Spinal cord (tissue), 9 donors: ENCODE measurements at regions not wholly inside any gene's neighbourhood (a gene's known extent, or its start where the extent isn't known, plus 50 kb on each side); places are given as distances from the start of the nearest gene placed in this dataset.

Source experiments
- DNase-seq, 6 donors: peaks; one replicate each; pipeline versions ENCODE4 v3.0.0 to v3.0.0-alpha.2; 2013 to 2015; ENCODE audit warnings: low spot score in 6 of 6, low read depth in 4 of 6
- H3K27ac ChIP-seq: one replicate; pipeline ENCODE4 v1.5.1; 2013; ENCODE audit warnings: low read depth, low read length, control low read depth
- H3K27me3 ChIP-seq: one replicate; pipeline ENCODE4 v1.6.1; 2013; ENCODE audit warnings: low read length; ENCODE audit not compliant: control insufficient read depth, insufficient read depth
- H3K36me3 ChIP-seq: one replicate; pipeline ENCODE4 v1.6.1; 2013; ENCODE audit warnings: low read length; ENCODE audit not compliant: control insufficient read depth, insufficient read depth
- H3K4me1 ChIP-seq: one replicate; pipeline ENCODE4 v1.6.1; 2013; ENCODE audit warnings: low read length; ENCODE audit not compliant: control insufficient read depth, insufficient read depth
- H3K4me3 ChIP-seq: one replicate; pipeline ENCODE4 v1.5.1; 2013; ENCODE audit warnings: low read depth, low read length, control low read depth
- H3K9me3 ChIP-seq: one replicate; pipeline ENCODE4 v1.6.1; 2013; ENCODE audit warnings: low read length; ENCODE audit not compliant: control insufficient read depth, insufficient read depth
- WGBS: methylation state at CpG from one replicate; pipeline ENCODE4 v1.1.5; 2013; ENCODE audit warnings: missing lambda C conversion rate; ENCODE audit not compliant: insufficient coverage; 5-methylcytosine and 5-hydroxymethylcytosine counted together
- donor health status: healthy.

GRCh38 chr11:112812729-112813128, 148.5 kb upstream of the NCAM1 start:
- no peaks in the 10 kb centered on the region for H3K36me3 ChIP-seq
- H3K9me3 ChIP-seq, result no peaks in the 10 kb centered on the region
- WGBS, result no CpG with 5 or more reads among the region's 2 CpGs
- no peaks in the 10 kb centered on the region for H3K27me3 ChIP-seq
- no peak overlapping the region for H3K27ac ChIP-seq
- H3K4me1 ChIP-seq, result peaks cover 14% of the 10 kb centered on the region
- H3K4me3 ChIP-seq, result no peak overlapping the region
- DNase-seq, result no peak

- no CpG with 5 or more reads among the region's 4 CpGs for WGBS
- H3K9me3 ChIP-seq, result no peaks in the 10 kb centered on the region
- no peaks in the 10 kb centered on the region for H3K36me3 ChIP-seq
- H3K27ac ChIP-seq, result no peak overlapping the region
- no peaks in the 10 kb centered on the region for H3K27me3 ChIP-seq
- no peak overlapping the region for H3K4me3 ChIP-seq
- no peak for DNase-seq
- H3K4me1 ChIP-seq, result peaks cover 6% of the 10 kb centered on the region
These were observed 147.1 kb upstream of the NCAM1 start for GRCh38 chr11:112814168-112814567.

GRCh38 chr11:112817376-112817775, 143.8 kb upstream of the NCAM1 start:
- H3K4me3 ChIP-seq, result no peak overlapping the region
- H3K36me3 ChIP-seq, result no peaks in the 10 kb centered on the region
- H3K9me3 ChIP-seq, result no peaks in the 10 kb centered on the region
- H3K27me3 ChIP-seq, result no peaks in the 10 kb centered on the region
- 84% methylated on average over 2 of the region's 3 CpGs for WGBS
- no peak overlapping the region for H3K27ac ChIP-seq
- no peak for DNase-seq
- no peaks in the 10 kb centered on the region for H3K4me1 ChIP-seq

- Histone ChIP-seq H3K4me1 (peaks cover 4% of the 10 kb centered on the region), H3K27me3 (no peaks in the 10 kb centered on the region), H3K4me3 (no peak overlapping the region), H3K9me3 (no peaks in the 10 kb centered on the region), H3K27ac (no peak overlapping the region), H3K36me3 (no peaks in the 10 kb centered on the region)
- WGBS, result no CpG with 5 or more reads among the region's 3 CpGs
- no peak for DNase-seq
These were observed 138.5 kb upstream of the NCAM1 start for GRCh38 chr11:112822478-112823274.

GRCh38 chr11:112826026-112826425, 135.2 kb upstream of the NCAM1 start:
- peaks cover 9% of the 10 kb centered on the region for H3K4me1 ChIP-seq
- H3K9me3 ChIP-seq, result no peaks in the 10 kb centered on the region
- no peak overlapping the region for H3K27ac ChIP-seq
- 71% methylated on average over 1 of the region's 3 CpGs for WGBS
- no peak overlapping the region for H3K4me3 ChIP-seq
- H3K36me3 ChIP-seq, result no peaks in the 10 kb centered on the region
- DNase-seq, result no peak
- H3K27me3 ChIP-seq, result no peaks in the 10 kb centered on the region

- Histone ChIP-seq H3K27me3 (no peaks in the 10 kb centered on the region), H3K36me3 (no peaks in the 10 kb centered on the region), H3K4me3 (no peak overlapping the region), H3K27ac (no peak overlapping the region), H3K9me3 (no peaks in the 10 kb centered on the region), H3K4me1 (peaks cover 9% of the 10 kb centered on the region)
- 86% methylated on average over 1 of the region's 1 CpG for WGBS
- DNase-seq, result no peak
These were observed 134.4 kb upstream of the NCAM1 start for GRCh38 chr11:112826788-112827187.

GRCh38 chr11:112828421-112828820, 132.8 kb upstream of the NCAM1 start:
- Histone ChIP-seq H3K27me3 (no peaks in the 10 kb centered on the region), H3K9me3 (no peaks in the 10 kb centered on the region), H3K4me1 (peaks cover 5% of the 10 kb centered on the region), H3K36me3 (no peaks in the 10 kb centered on the region), H3K4me3 (no peak overlapping the region), H3K27ac (no peak overlapping the region)
- DNase-seq, result no peak
- 95% methylated on average over 4 of the region's 4 CpGs for WGBS

- Histone ChIP-seq H3K36me3 (no peaks in the 10 kb centered on the region), H3K27me3 (no peaks in the 10 kb centered on the region), H3K9me3 (no peaks in the 10 kb centered on the region), H3K4me1 (peaks cover 17% of the 10 kb centered on the region), H3K4me3 (no peak overlapping the region), H3K27ac (no peak overlapping the region)
- DNase-seq, result peak in 1 of 6 donors; percentile 68
- 17% methylated on average over 1 of the region's 6 CpGs for WGBS
These were observed 131.1 kb upstream of the NCAM1 start for GRCh38 chr11:112829971-112830654.

- no peak overlapping the region for H3K27ac ChIP-seq
- H3K9me3 ChIP-seq, result no peaks in the 10 kb centered on the region
- no peaks in the 10 kb centered on the region for H3K36me3 ChIP-seq
- H3K4me3 ChIP-seq, result no peak overlapping the region
- no peak for DNase-seq
- H3K27me3 ChIP-seq, result no peaks in the 10 kb centered on the region
- H3K4me1 ChIP-seq, result peaks cover 27% of the 10 kb centered on the region
- WGBS, result no CpG with 5 or more reads among the region's 1 CpG
These were observed 130.2 kb upstream of the NCAM1 start for GRCh38 chr11:112831041-112831440.
